Endometrial microvascular endothelial cells (primary cell): ENCODE measurements at regions not wholly inside any gene's neighbourhood (a gene's known extent, or its start where the extent isn't known, plus 50 kb on each side); places are given as distances from the start of the nearest gene placed in this dataset.

ENCODE experiments used
- in situ Hi-C: cut with HindIII; loops from 2 replicates; pipeline ENCODE4 v1.10.0; 2017; ENCODE audit warnings: low sequenced_read_pairs, low pct_unique_long_range_greater_than_20kb; ENCODE audit errors: inconsistent ontology term

- in situ Hi-C loops = no loop called here
Measured at GRCh38 chr10:10657139-10657760, 360.4 kb upstream of the CELF2 start.

DNA sequence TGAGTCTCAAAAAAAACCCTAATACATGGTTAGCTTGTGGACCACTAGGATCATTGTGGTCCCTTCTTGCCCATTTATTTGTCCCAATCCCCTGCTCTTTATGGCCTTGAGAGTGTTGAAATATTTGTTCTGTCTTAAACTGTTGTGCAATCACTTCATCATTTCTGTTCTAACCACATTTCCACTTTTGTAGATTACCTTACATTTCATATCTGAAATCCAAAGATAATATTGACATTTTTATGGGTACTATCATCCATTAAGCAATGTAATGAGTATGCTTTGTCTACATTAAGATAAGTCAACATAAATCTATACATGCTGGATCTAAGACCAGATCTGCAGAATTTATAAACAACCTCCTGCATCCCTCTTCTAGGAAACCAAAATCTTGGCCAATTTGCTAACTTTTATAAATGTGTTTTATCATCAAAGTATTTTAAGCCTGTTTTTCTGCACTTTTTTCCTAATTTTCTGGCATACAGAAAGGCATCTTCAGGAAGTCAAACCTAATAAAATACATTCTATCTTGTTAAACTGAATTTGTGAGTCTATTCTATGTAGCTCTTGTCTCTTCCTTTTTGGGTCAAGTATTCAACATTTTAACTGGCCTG lies 359.4 kb upstream of the CELF2 start:
- in situ Hi-C loops = no loop called here

GRCh38 chr10:10660054-10660453 lies 357.6 kb upstream of the CELF2 start:
- in situ Hi-C loops = no loop called here

DNA sequence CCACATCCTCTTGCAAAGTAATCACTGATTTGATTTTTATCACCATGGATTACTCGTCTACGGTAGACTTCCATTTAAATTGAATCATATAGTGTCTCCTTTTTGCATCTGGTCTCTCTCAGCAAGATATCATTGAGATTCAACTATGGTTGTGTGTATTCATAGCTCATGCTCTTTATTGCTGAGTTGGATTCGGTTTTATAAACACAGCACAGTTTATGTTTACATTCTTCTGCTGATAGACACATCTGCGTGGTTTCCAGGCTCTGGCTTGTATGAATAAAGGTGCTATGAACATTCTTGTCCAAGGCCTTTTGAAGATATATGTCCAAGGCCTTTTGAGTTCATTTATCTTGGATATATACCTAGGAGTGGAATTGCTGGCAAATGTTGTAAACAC lies 356.5 kb upstream of the CELF2 start:
- in situ Hi-C loops = no loop called here

- in situ Hi-C loops = no loop called here
Measured at GRCh38 chr10:10662716-10663408, 354.8 kb upstream of the CELF2 start.

- in situ Hi-C loops = no loop called here
Measured at GRCh38 chr10:10663622-10664021, 354.1 kb upstream of the CELF2 start.

- in situ Hi-C loops = no loop called here
Measured at GRCh38 chr10:10665750-10666149, 351.9 kb upstream of the CELF2 start.

DNA sequence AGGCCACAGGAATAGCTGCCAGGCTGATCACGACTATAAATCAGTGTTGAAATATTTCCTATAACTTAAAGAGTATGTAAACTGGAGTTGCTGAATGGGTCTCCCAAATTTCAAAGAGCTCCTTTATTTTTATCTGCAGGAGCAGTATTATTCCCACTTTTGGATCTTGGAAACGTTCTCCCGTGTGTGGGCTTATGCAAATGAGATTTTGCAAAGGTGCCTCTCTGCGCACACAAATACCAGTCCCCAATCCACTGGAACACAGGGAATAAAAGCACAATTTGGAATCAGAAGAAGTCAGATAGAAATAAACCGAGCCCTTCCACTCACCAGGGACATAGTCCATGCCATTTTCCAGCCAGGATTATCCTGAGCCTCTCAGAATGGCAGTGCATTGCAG lies 350.2 kb upstream of the CELF2 start:
- in situ Hi-C loops = no loop called here

- in situ Hi-C loops = no loop called here
Measured at GRCh38 chr10:10676972-10677371, 340.7 kb upstream of the CELF2 start.

GRCh38 chr10:10677479-10677878 lies 340.2 kb upstream of the CELF2 start:
- in situ Hi-C loops = no loop called here

- in situ Hi-C loops = no loop called here
Measured at GRCh38 chr10:10680496-10680895, 337.2 kb upstream of the CELF2 start.

DNA sequence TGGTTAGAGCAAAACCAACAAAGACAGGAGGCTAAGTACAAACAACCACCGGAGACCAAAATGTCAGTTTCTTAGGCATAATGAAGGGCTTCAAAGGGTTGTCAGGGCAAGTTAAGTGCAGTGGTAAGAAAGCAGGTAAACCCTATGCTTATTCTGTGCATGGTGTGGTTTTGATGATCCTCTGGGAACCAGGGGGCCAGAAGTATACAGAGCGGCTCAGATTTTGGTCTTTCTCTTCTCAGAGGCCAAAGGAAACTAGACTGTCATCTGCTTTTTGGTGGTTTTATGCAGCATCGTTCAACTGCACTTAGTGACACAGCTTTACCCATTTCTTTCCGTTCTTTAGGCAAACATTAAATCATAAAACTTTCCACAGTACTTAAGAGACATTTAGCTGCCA lies 332.7 kb upstream of the CELF2 start:
- in situ Hi-C loops = no loop called here

DNA sequence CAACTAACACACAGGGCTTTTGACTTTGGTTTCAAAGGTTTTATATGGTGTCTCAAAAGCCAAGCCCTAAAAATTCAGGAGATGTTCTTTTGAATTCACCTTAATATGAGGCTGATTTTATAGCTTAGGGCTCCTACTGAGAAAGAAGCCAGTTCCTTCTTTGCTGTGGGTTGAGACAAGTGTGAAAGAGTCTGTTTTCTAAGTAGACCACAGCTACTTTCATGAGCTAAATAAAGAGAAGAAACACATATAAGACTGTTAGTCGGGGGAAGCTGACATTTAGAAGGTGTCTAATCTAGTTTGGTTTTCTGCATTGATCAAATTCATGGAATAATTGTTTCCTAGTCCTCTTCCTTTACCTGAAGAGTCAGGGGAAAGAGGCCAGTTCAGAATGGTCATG lies 332.1 kb upstream of the CELF2 start:
- in situ Hi-C loops = no loop called here

DNA sequence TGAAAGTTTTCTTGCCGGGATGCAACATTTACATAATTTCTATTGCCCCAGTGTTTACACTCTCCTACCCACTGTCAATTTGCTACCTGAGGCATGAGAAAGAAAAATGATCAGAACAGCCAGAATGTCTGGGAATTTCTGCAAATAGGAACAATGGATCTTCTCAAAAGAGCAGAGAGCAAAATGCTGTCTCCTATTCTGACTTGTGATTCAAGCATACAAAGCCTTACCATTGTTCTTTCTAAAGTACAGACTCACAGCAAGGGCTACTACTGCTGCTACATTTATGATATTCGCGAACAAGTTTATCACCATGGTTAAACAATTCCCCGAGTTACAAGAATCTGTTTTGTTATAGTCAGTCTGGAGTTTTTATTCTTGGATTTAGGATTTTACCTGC lies 329.9 kb upstream of the CELF2 start:
- in situ Hi-C loops = no loop called here

DNA sequence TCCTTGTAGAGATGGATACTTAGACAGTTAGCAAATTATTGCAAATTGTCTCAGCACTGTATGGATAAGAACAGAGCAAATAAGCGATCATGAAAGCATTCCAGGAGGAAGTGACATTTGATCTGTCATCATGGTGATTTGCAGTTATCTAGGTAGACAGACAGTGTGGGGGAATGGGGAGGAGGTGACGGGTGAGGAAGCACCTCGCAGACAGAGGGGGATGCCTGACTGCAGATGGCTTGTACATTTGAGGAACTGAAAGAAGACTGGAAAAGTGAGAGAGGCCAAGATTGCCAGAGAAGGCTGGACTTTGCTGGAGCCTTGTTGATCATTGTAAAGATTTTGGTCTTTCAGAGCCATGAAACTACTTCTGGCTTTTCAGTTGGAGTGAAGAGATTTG lies 318.2 kb upstream of the CELF2 start:
- in situ Hi-C loops = no loop called here

GRCh38 chr10:10701084-10701611 lies 316.5 kb upstream of the CELF2 start:
- in situ Hi-C loops = no loop called here

- in situ Hi-C loops = no loop called here
Measured at GRCh38 chr10:10702211-10702610, 315.5 kb upstream of the CELF2 start.

DNA sequence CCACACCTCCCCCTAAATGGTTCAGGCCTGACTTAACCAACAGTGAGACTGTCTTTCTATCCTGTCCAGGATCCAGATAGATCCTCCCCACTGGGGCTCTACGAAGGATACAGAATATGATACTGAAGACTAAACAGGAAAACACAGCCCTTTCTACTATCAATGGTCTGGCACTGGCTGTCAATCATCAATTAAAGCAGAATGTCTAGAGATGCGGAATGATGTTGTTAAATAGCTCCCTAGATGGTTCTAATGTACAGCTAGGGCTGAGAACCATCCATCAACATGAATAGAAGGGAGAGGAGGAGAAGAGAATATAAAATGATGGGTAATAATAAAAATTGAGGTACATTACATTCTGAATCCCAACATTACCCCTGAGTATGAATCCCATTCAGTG lies 314.3 kb upstream of the CELF2 start:
- in situ Hi-C loops = no loop called here

GRCh38 chr10:10712155-10712704 lies 305.4 kb upstream of the CELF2 start:
- in situ Hi-C loops = no loop called here

DNA sequence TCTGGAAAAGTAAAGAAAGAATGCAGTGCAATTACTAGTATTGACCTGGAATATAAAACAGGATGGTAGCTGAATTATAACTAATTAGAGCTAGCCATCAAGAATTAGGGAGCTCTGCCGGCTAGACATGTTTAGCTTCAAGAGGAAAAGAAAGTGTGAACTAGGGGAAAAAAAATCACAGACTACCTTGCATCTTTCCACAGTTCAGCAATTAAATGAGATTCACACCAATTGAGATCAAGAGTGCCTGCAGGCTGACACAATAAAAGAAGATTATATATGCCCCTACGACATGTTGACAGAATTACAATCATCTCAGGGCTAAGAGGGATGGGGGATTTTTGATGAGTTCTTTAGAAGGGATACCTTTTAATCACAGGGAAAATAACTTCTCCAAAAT lies 303.3 kb upstream of the CELF2 start:
- in situ Hi-C loops = no loop called here
